GM12873 (cell line): ENCODE measurements at regions not wholly inside any gene's neighbourhood (a gene's known extent, or its start where the extent isn't known, plus 50 kb on each side); places are given as distances from the start of the nearest gene placed in this dataset.

Experiments used
- CTCF ChIP-seq: IDR thresholded peaks from 2 replicates; pipeline ENCODE4 v1.5.1; 2012; ENCODE audit warnings: low read depth, mild to moderate bottlenecking, moderate library complexity, low read length, control low read depth; ENCODE audit not compliant: insufficient read depth; ENCODE audit errors: missing control alignments

- TF ChIP-seq CTCF: no peak
These were observed 406.9 kb downstream of the TMEM114 start for GRCh38 chr16:8183176-8184099.

- no peak for TF ChIP-seq CTCF
These were observed 407.6 kb downstream of the TMEM114 start for GRCh38 chr16:8182761-8183160.

- TF ChIP-seq CTCF: no peak
These were observed 410.7 kb downstream of the TMEM114 start for GRCh38 chr16:8179615-8180014.

GRCh38 chr16:8178271-8178670, 412.0 kb downstream of the TMEM114 start:
- TF ChIP-seq CTCF: no peak

- TF ChIP-seq CTCF: no peak
These were observed 414.9 kb downstream of the TMEM114 start for GRCh38 chr16:8175411-8175810.

GRCh38 chr16:8173111-8173644, 417.1 kb downstream of the TMEM114 start:
- TF ChIP-seq CTCF: peak; percentile 88

GRCh38 chr16:8172551-8172950, 417.8 kb downstream of the TMEM114 start:
- no peak for TF ChIP-seq CTCF
